Fibroblast of lung (primary cell): ENCODE measurements at regions not wholly inside any gene's neighbourhood (a gene's known extent, or its start where the extent isn't known, plus 50 kb on each side); places are given as distances from the start of the nearest gene placed in this dataset.

Source experiments
- DNase-seq, 2 donors: peaks; one replicate each; pipeline versions ENCODE4 v3.0.0 to v3.0.0-alpha.2; 2010; ENCODE audit warnings: low read depth in 2 of 2
- H2AFZ ChIP-seq: 2 replicates; pipeline ENCODE4 v1.5.1; 2012; ENCODE audit warnings: low read length, control low read depth, inconsistent platforms
- H3K27ac ChIP-seq: 2 replicates; pipeline ENCODE4 v1.5.1; 2011; ENCODE audit warnings: low read length, control low read depth; ENCODE audit not compliant: insufficient read depth
- H3K27me3 ChIP-seq: 2 replicates; pipeline ENCODE4 v1.5.1; 2011; ENCODE audit warnings: mild to moderate bottlenecking, low read length; ENCODE audit not compliant: control insufficient read depth, insufficient read depth
- H3K36me3 ChIP-seq: 2 replicates; pipeline ENCODE4 v1.5.1; 2011; ENCODE audit warnings: low read length; ENCODE audit not compliant: control insufficient read depth, insufficient read depth
- H3K4me1 ChIP-seq: 2 replicates; pipeline ENCODE4 v1.5.1; 2011; ENCODE audit warnings: low read length; ENCODE audit not compliant: control insufficient read depth, insufficient read depth; ENCODE audit errors: extremely low read depth
- H3K4me2 ChIP-seq: 2 replicates; pipeline ENCODE4 v1.5.1; 2011; ENCODE audit warnings: low read length, control low read depth; ENCODE audit not compliant: insufficient read depth; ENCODE audit errors: extremely low read depth
- H3K4me3 ChIP-seq, 4 experiments: fragments of 200-600 bp in 1 of 4; sonication (generic) in 1 of 4; replicated peaks in 1 of 4; 2 replicates each; pipeline ENCODE4 v1.5.1; 2011 to 2016; ENCODE audit warnings: low read length in 4 of 4, low read depth in 3 of 4, mild to moderate bottlenecking in 3 of 4, control low read depth in 2 of 4, inconsistent platforms in 1 of 4, mixed read lengths in 1 of 4; ENCODE audit not compliant: insufficient read depth in 1 of 4; ENCODE audit errors: control extremely low read depth in 1 of 4
- H3K79me2 ChIP-seq: 2 replicates; pipeline ENCODE4 v1.5.1; 2012; ENCODE audit warnings: mild to moderate bottlenecking, low read length, inconsistent platforms; ENCODE audit not compliant: control insufficient read depth, insufficient read depth
- H3K9ac ChIP-seq: 2 replicates; pipeline ENCODE4 v1.5.1; 2011; ENCODE audit warnings: mild to moderate bottlenecking, low read length, control low read depth; ENCODE audit not compliant: insufficient read depth
- H3K9me3 ChIP-seq: 2 replicates; pipeline ENCODE4 v1.5.1; 2012; ENCODE audit warnings: low read depth, low read length; ENCODE audit not compliant: control insufficient read depth, insufficient read depth
- H4K20me1 ChIP-seq: 2 replicates; pipeline ENCODE4 v1.5.1; 2011; ENCODE audit warnings: low read length; ENCODE audit not compliant: control insufficient read depth, insufficient read depth; ENCODE audit errors: extremely low read depth
- EZH2 ChIP-seq: IDR thresholded peaks from 2 replicates; pipeline ENCODE4 v1.5.1; 2012; ENCODE audit warnings: low read length, control low read depth, mild to moderate bottlenecking; ENCODE audit errors: missing control alignments
- TF ChIP-seq, protein P1 (sequence below), 2 donors: IDR thresholded peaks in 1 of 2; conservative IDR thresholded peaks in 1 of 2; 1 replicate in 1 of 2; 2 replicates in 1 of 2; pipeline ENCODE4 v1.5.1; 2011 to 2012; ENCODE audit warnings: low read length in 2 of 2, control low read depth in 1 of 2, inconsistent platforms in 1 of 2, low read depth in 1 of 2, mild to moderate bottlenecking in 1 of 2

DNA sequence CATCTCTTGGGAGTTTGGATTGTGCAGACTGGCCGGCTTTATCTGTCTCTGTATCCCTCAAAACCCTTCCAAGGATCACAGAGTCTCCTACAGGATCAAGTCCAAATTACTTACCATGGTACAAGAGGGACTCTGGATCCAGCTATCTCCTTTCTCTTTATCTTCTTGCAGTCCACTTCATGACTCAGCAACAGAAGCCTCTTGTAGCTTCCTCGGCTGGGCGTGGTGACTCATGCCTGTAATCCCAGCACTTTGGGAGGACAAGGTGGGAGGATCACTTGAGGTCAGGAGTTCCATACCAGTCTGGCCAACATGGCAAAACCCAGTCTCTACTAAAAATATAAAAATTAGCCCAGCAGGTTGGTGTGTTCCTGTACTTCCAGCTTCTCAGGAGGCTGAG, 189.7 kb downstream of the BCAT1 start:
- Histone ChIP-seq H3K27me3 (no peaks in the 10 kb centered on the region), H3K4me3 (no peak overlapping the region), H2AFZ (no peak overlapping the region), H3K27ac (no peak overlapping the region), H3K4me1 (peaks cover 9% of the 10 kb centered on the region), H3K4me2 (no peak overlapping the region), H3K79me2 (no peaks in the 10 kb centered on the region), H3K9ac (no peak overlapping the region), H4K20me1 (no peaks in the 10 kb centered on the region), H3K9me3 (no peaks in the 10 kb centered on the region), H3K36me3 (no peaks in the 10 kb centered on the region)
- DNase-seq: peak in 1 of 2 donors; percentile 72
- TF ChIP-seq, protein P1, sequence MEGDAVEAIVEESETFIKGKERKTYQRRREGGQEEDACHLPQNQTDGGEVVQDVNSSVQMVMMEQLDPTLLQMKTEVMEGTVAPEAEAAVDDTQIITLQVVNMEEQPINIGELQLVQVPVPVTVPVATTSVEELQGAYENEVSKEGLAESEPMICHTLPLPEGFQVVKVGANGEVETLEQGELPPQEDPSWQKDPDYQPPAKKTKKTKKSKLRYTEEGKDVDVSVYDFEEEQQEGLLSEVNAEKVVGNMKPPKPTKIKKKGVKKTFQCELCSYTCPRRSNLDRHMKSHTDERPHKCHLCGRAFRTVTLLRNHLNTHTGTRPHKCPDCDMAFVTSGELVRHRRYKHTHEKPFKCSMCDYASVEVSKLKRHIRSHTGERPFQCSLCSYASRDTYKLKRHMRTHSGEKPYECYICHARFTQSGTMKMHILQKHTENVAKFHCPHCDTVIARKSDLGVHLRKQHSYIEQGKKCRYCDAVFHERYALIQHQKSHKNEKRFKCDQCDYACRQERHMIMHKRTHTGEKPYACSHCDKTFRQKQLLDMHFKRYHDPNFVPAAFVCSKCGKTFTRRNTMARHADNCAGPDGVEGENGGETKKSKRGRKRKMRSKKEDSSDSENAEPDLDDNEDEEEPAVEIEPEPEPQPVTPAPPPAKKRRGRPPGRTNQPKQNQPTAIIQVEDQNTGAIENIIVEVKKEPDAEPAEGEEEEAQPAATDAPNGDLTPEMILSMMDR (conservative IDR thresholded peaks at IDR 0.05 in 1 of 2, IDR thresholded peaks at IDR 0.05 in 1 of 2; ENCODE audit: low read depth in 1 of 2, low read length in 2 of 2): no peak
- TF ChIP-seq EZH2: no peak

DNA sequence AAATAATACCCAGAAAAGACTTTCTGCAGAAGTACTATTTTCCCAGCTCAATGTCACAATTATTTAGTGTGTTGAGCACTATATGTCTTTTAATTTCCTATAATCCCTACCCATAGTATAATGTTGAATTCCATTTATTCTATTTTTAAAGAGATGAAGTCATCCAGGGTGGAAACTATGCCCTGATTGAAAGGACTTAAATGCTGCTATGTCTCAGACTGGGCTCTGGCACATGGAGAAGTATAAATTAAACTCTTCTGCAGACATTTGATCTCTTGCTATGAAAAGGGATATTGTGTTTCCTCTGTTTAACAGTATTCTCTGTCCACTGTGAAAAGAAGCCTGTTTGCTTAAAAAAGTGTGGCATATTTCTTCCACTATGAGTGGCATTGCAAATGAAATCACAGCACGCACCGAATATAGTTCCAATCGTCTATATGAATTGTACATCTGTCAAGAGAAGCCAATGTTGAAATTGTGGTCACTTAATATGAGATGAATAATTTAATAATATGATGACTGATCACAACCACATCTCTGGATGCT, 192.3 kb downstream of the BCAT1 start:
- TF ChIP-seq, protein P1 (conservative IDR thresholded peaks at IDR 0.05 in 1 of 2, IDR thresholded peaks at IDR 0.05 in 1 of 2; ENCODE audit: low read depth in 1 of 2, low read length in 2 of 2): no peak
- no peak for TF ChIP-seq EZH2

DNA sequence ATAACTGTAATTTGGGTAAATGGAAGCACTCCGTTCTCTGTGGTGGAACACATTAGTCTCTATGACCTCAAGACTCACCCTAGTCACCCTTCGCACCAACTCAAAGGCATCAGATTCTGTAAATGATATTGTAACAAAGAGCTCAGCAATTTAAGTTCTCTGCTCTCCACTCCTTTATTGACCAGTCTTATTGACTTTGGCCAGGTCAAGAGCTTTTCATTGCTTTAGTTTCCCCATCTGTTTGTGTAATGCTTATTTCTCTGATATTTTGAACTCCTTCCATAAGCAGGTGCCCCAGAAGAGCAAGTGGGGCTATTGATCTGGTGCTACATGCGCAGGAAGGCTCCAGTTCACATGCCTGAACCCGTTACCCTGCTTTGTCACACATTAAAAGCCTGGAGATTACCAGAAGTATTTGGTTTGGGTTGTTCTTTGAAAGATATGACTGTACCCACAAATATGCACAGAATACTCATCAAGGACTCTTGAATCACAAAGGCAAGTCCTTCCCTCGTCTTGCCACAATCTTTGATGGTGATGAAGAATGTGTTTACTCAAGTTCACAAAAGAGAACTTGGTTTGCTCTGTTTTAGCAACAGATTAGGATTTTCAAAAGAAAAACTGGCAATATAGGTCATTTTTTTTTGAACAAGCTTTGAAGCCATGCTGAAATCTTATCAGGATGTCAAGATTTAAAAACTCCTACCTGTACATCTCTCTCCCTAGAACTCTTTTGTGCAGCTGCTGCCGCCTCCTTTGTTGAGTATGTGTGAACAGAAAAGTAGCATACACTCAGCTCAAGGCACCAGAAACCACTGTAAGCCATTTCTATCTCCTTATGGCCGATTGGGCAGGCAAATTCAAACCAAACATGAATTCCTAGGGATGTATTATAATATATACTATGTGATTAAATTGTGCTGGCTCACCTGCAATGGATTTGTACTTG, 193.9 kb downstream of the BCAT1 start:
- H3K4me1 ChIP-seq: peaks cover 12% of the 10 kb centered on the region
- TF ChIP-seq, protein P1 (conservative IDR thresholded peaks at IDR 0.05 in 1 of 2, IDR thresholded peaks at IDR 0.05 in 1 of 2; ENCODE audit: low read depth in 1 of 2, low read length in 2 of 2): no peak
- TF ChIP-seq EZH2: no peak
- H3K27ac ChIP-seq: no peak overlapping the region
- H3K27me3 ChIP-seq: no peaks in the 10 kb centered on the region
- peak overlapping the region; percentile 52 for H3K4me2 ChIP-seq
- no peak overlapping the region for H3K4me3 ChIP-seq
- no peaks in the 10 kb centered on the region for H3K9me3 ChIP-seq
- no peaks in the 10 kb centered on the region for H3K79me2 ChIP-seq
- H3K36me3 ChIP-seq: no peaks in the 10 kb centered on the region
- H2AFZ ChIP-seq: no peak overlapping the region
- peak; percentile 54 to 98 for DNase-seq
- H3K9ac ChIP-seq: no peak overlapping the region
- H4K20me1 ChIP-seq: no peaks in the 10 kb centered on the region

More for the DNA sequence above, 192.3 kb downstream of the BCAT1 start:
- H3K27me3 ChIP-seq: no peaks in the 10 kb centered on the region
- no peak overlapping the region for H3K9ac ChIP-seq
- peak in 1 of 2 donors; percentile 30 for DNase-seq
- H3K4me1 ChIP-seq: peaks cover 9% of the 10 kb centered on the region
- H3K79me2 ChIP-seq: no peaks in the 10 kb centered on the region
- H3K4me2 ChIP-seq: no peak overlapping the region
- no peaks in the 10 kb centered on the region for H3K36me3 ChIP-seq
- no peak overlapping the region for H3K4me3 ChIP-seq
- H3K9me3 ChIP-seq: no peaks in the 10 kb centered on the region
- no peak overlapping the region for H3K27ac ChIP-seq
- H2AFZ ChIP-seq: no peak overlapping the region
- no peaks in the 10 kb centered on the region for H4K20me1 ChIP-seq
